HepG2 (cell line): ENCODE measurements at regions not wholly inside any gene's neighbourhood (a gene's known extent, or its start where the extent isn't known, plus 50 kb on each side); places are given as distances from the start of the nearest gene placed in this dataset.

Source experiments
- CREB1 ChIP-seq, 2 experiments: fragments of 450-650 bp in 1 of 2; IDR thresholded peaks; 2 replicates each; pipeline ENCODE4 v1.6.1; 2016 to 2017; ENCODE audit warnings: control low read depth in 1 of 2, mild to moderate bottlenecking in 1 of 2, missing compliant biosample characterization in 1 of 2, missing genetic modification characterization in 1 of 2
- CTCF ChIP-seq: sonication (generic); formaldehyde crosslinking; IDR thresholded peaks from 2 replicates; pipeline ENCODE4 v1.5.0; 2020; ENCODE audit warnings: mild to moderate bottlenecking, missing genetic modification reagents, moderate library complexity
- JARID2 ChIP-seq: sonication (generic); formaldehyde crosslinking; IDR thresholded peaks from 2 replicates; pipeline ENCODE4 v1.8.1; 2023; ENCODE audit warnings: missing genetic modification reagents, inconsistent platforms; ENCODE audit not compliant: insufficient replicate concordance
- MXI1 ChIP-seq: IDR thresholded peaks from 3 replicates; pipeline ENCODE4 v1.6.1; 2012; ENCODE audit warnings: low read depth, low read length, inconsistent platforms, borderline replicate concordance
- PHF20 ChIP-seq: sonication (generic); formaldehyde crosslinking; IDR thresholded peaks from 2 replicates; pipeline ENCODE4 v1.5.0; 2020; ENCODE audit warnings: mild to moderate bottlenecking, missing genetic modification reagents
- POLR2A ChIP-seq, 2 experiments: IDR thresholded peaks; 2 replicates each; pipeline ENCODE4 v1.6.1; 2011; ENCODE audit warnings: low read depth in 2 of 2, low read length in 2 of 2, mild to moderate bottlenecking in 1 of 2, moderate library complexity in 1 of 2; ENCODE audit not compliant: insufficient read depth in 1 of 2
- SMARCE1 ChIP-seq: fragments of 450-650 bp; IDR thresholded peaks from 2 replicates; pipeline ENCODE4 v1.6.1; 2017; ENCODE audit warnings: borderline replicate concordance
- ZBTB37 ChIP-seq: sonication (generic); formaldehyde crosslinking; IDR thresholded peaks from 2 replicates; pipeline ENCODE4 v1.4.0; 2020; ENCODE audit warnings: mild to moderate bottlenecking, missing genetic modification reagents
- ZBTB40 ChIP-seq, 2 experiments: fragments of 450-650 bp in 1 of 2; sonication (generic) in 1 of 2; formaldehyde crosslinking in 1 of 2; IDR thresholded peaks; 2 replicates each; pipeline versions ENCODE4 v1.6.1 to v1.8.0; 2016 to 2022; ENCODE audit warnings: antibody characterized with exemption in 1 of 2, mild to moderate bottlenecking in 1 of 2, missing genetic modification reagents in 1 of 2
- ZNF10 ChIP-seq: sonication (generic); formaldehyde crosslinking; IDR thresholded peaks from 2 replicates; pipeline ENCODE4 v1.4.0; 2020; ENCODE audit warnings: mild to moderate bottlenecking, low read depth, missing genetic modification reagents, borderline replicate concordance
- ZNF431 ChIP-seq: sonication (generic); formaldehyde crosslinking; IDR thresholded peaks from 2 replicates; pipeline ENCODE4 v1.9.0; 2022; ENCODE audit warnings: missing genetic modification reagents, low read depth, mild to moderate bottlenecking, borderline replicate concordance

GRCh38 chr16:87186876-87187533 is 130.2 kb downstream of the C16orf95 start:
- TF ChIP-seq CTCF (no peak), ZBTB37 (no peak), SMARCE1 (no peak), JARID2 (no peak), ZNF10 (CRISPR knock-in tag) (no peak), POLR2A (IDR thresholded peaks at IDR 0.05; ENCODE audit: insufficient read depth in 1 of 2, low read depth in 2 of 2, low read length in 2 of 2) (no peak), PHF20 (CRISPR knock-in tag) (no peak), MXI1 (no peak), CREB1 (IDR thresholded peaks at IDR 0.05) (no peak), CREB1 (CRISPR knock-in tag; IDR thresholded peaks at IDR 0.05) (no peak), ZBTB40 (IDR thresholded peaks at IDR 0.05) (no peak), ZBTB40 (CRISPR knock-in tag; IDR thresholded peaks at IDR 0.05) (no peak), ZNF431 (CRISPR knock-in tag) (no peak)
